ENCODE measurements at regions not wholly inside any gene's neighbourhood (a gene's known extent, or its start where the extent isn't known, plus 50 kb on each side); places are given as distances from the start of the nearest gene placed in this dataset.
"Not testable (repeated sequence)": the region's sequence is repeated elsewhere in the genome, so short reads cannot be mapped to it uniquely, and the experiment has no call there.

- in situ Hi-C loops (cut with HindIII; ENCODE audit: low sequenced_read_pairs): no loop called here
Measured at GRCh38 chr1:172832006-172832725, 173.3 kb downstream of the FASLG start.

- in situ Hi-C loops (cut with HindIII; ENCODE audit: low sequenced_read_pairs): no loop called here
Measured at GRCh38 chr1:172833954-172834353, 175.1 kb downstream of the FASLG start.

- in situ Hi-C loops (cut with HindIII; ENCODE audit: low sequenced_read_pairs): no loop called here
Measured at GRCh38 chr1:172834609-172835008, 175.7 kb downstream of the FASLG start.

GRCh38 chr1:172835834-172836233 is 176.9 kb downstream of the FASLG start:
- in situ Hi-C loops (cut with HindIII; ENCODE audit: low sequenced_read_pairs): no loop called here

- in situ Hi-C loops (cut with HindIII; ENCODE audit: low sequenced_read_pairs): no loop called here
Measured at GRCh38 chr1:172837816-172838679, 179.1 kb downstream of the FASLG start.

- in situ Hi-C loops (cut with HindIII; ENCODE audit: low sequenced_read_pairs): no loop called here
Measured at GRCh38 chr1:172838680-172839313, 179.9 kb downstream of the FASLG start.

- in situ Hi-C loops (cut with HindIII; ENCODE audit: low sequenced_read_pairs): loop anchor here (5.0 kb wide), 1 partner anchor 108 kb away; no protein-coding TSS in a partner anchor
Measured at GRCh38 chr1:172839639-172840038, 180.7 kb downstream of the FASLG start.

- in situ Hi-C loops (cut with HindIII; ENCODE audit: low sequenced_read_pairs): loop anchor here (5.0 kb wide), 1 partner anchor 104 kb away; no protein-coding TSS in a partner anchor
Measured at GRCh38 chr1:172843444-172843843, 184.5 kb downstream of the FASLG start.

GRCh38 chr1:172845371-172845770 is 186.5 kb downstream of the FASLG start:
- in situ Hi-C loops (cut with HindIII; ENCODE audit: low sequenced_read_pairs): no loop called here

GRCh38 chr1:172845865-172846264 is 187.0 kb downstream of the FASLG start:
- in situ Hi-C loops (cut with HindIII; ENCODE audit: low sequenced_read_pairs): no loop called here

- in situ Hi-C loops (cut with HindIII; ENCODE audit: low sequenced_read_pairs): not testable (repeated sequence)
Measured at GRCh38 chr1:172847814-172848213, 188.9 kb downstream of the FASLG start.

- in situ Hi-C loops (cut with HindIII; ENCODE audit: low sequenced_read_pairs): no loop called here
Measured at GRCh38 chr1:172849653-172850052, 190.8 kb downstream of the FASLG start.

GRCh38 chr1:172851077-172851476 is 192.2 kb downstream of the FASLG start:
- in situ Hi-C loops (cut with HindIII; ENCODE audit: low sequenced_read_pairs): no loop called here

GRCh38 chr1:172851856-172852255 is 193.0 kb downstream of the FASLG start:
- in situ Hi-C loops (cut with HindIII; ENCODE audit: low sequenced_read_pairs): no loop called here

- in situ Hi-C loops (cut with HindIII; ENCODE audit: low sequenced_read_pairs): not testable (repeated sequence)
Measured at GRCh38 chr1:172855983-172856382, 194.8 kb downstream of the TNFSF18 start.

- in situ Hi-C loops (cut with HindIII; ENCODE audit: low sequenced_read_pairs): no loop called here
Measured at GRCh38 chr1:172863031-172863430, 187.7 kb downstream of the TNFSF18 start.

GRCh38 chr1:172867216-172867818 is 183.4 kb downstream of the TNFSF18 start:
- in situ Hi-C loops (cut with HindIII; ENCODE audit: low sequenced_read_pairs): no loop called here

GRCh38 chr1:172870901-172871606 is 179.7 kb downstream of the TNFSF18 start:
- in situ Hi-C loops (cut with HindIII; ENCODE audit: low sequenced_read_pairs): no loop called here

- in situ Hi-C loops (cut with HindIII; ENCODE audit: low sequenced_read_pairs): no loop called here
Measured at GRCh38 chr1:172874950-172875349, 175.8 kb downstream of the TNFSF18 start.

GRCh38 chr1:172875892-172876291 is 174.8 kb downstream of the TNFSF18 start:
- in situ Hi-C loops (cut with HindIII; ENCODE audit: low sequenced_read_pairs): no loop called here

All from endothelial cell of hepatic sinusoid (primary cell).